ENCODE measurements at regions not wholly inside any gene's neighbourhood (a gene's known extent, or its start where the extent isn't known, plus 50 kb on each side); places are given as distances from the start of the nearest gene placed in this dataset.

- no peaks in the 10 kb centered on the region for H3K27me3 ChIP-seq (ENCODE audit: control insufficient read depth in 3 of 3, insufficient read depth in 3 of 3, low read length in 2 of 3)
- 88 to 89% methylated on average over 2 of the region's 2 CpGs for WGBS, 2 donors
- TF ChIP-seq CTCF (IDR thresholded peaks at IDR 0.05; ENCODE audit: control extremely low read depth, extremely low read depth): no peak
- no peaks in the 10 kb centered on the region for H3K4me1 ChIP-seq (ENCODE audit: control insufficient read depth in 5 of 5, insufficient read depth in 5 of 5, low read length in 5 of 5)
- H3K4me3 ChIP-seq: no peak overlapping the region
- H3K27ac ChIP-seq (ENCODE audit: low read depth in 1 of 2, low read length in 1 of 2): no peak overlapping the region
- no peak overlapping the region for H3K9ac ChIP-seq (ENCODE audit: insufficient read depth in 1 of 2, low read length in 2 of 2)
- no peak for DNase-seq
- no peak for ATAC-seq (ENCODE audit: insufficient read depth, low FRiP score)
- H3K9me3 ChIP-seq (ENCODE audit: control insufficient read depth in 4 of 4, insufficient read depth in 3 of 4, low read length in 3 of 4): no peaks in the 10 kb centered on the region
- H3K36me3 ChIP-seq (ENCODE audit: control insufficient read depth in 4 of 4, insufficient read depth in 4 of 4, low read length in 4 of 4): no peaks in the 10 kb centered on the region
These were observed 367.8 kb upstream of the ANO5 start for GRCh38 chr11:21825127-21825526.

GRCh38 chr11:21838427-21838826 is 354.5 kb upstream of the ANO5 start:
- WGBS, 2 donors: 69 to 76% methylated on average over 3 of the region's 3 CpGs
- Histone ChIP-seq H3K4me1 (ENCODE audit: control insufficient read depth in 5 of 5, insufficient read depth in 5 of 5, low read length in 5 of 5) (no peaks in the 10 kb centered on the region), H3K27me3 (ENCODE audit: control insufficient read depth in 3 of 3, insufficient read depth in 3 of 3, low read length in 2 of 3) (no peaks in the 10 kb centered on the region), H3K9ac (ENCODE audit: insufficient read depth in 1 of 2, low read length in 2 of 2) (no peak overlapping the region), H3K4me3 (no peak overlapping the region), H3K36me3 (ENCODE audit: control insufficient read depth in 4 of 4, insufficient read depth in 4 of 4, low read length in 4 of 4) (no peaks in the 10 kb centered on the region), H3K27ac (ENCODE audit: low read depth in 1 of 2, low read length in 1 of 2) (no peak overlapping the region), H3K9me3 (ENCODE audit: control insufficient read depth in 4 of 4, insufficient read depth in 3 of 4, low read length in 3 of 4) (no peaks in the 10 kb centered on the region)
- DNase-seq (no peak), ATAC-seq (ENCODE audit: insufficient read depth, low FRiP score) (no peak)
- no peak for TF ChIP-seq CTCF (IDR thresholded peaks at IDR 0.05; ENCODE audit: control extremely low read depth, extremely low read depth)

GRCh38 chr11:21839796-21840195 is 353.1 kb upstream of the ANO5 start:
- H3K9me3 ChIP-seq (ENCODE audit: control insufficient read depth in 4 of 4, insufficient read depth in 3 of 4, low read length in 3 of 4): no peaks in the 10 kb centered on the region
- WGBS, 2 donors: 55 to 87% methylated on average over 2 of the region's 2 CpGs

More at GRCh38 chr11:21839796-21840195, 353.1 kb upstream of the ANO5 start:
- Histone ChIP-seq H3K4me3 (no peak overlapping the region), H3K27ac (ENCODE audit: low read depth in 1 of 2, low read length in 1 of 2) (no peak overlapping the region), H3K36me3 (ENCODE audit: control insufficient read depth in 4 of 4, insufficient read depth in 4 of 4, low read length in 4 of 4) (no peaks in the 10 kb centered on the region), H3K9ac (ENCODE audit: insufficient read depth in 1 of 2, low read length in 2 of 2) (no peak overlapping the region), H3K27me3 (ENCODE audit: control insufficient read depth in 3 of 3, insufficient read depth in 3 of 3, low read length in 2 of 3) (no peaks in the 10 kb centered on the region), H3K4me1 (ENCODE audit: control insufficient read depth in 5 of 5, insufficient read depth in 5 of 5, low read length in 5 of 5) (no peaks in the 10 kb centered on the region)
- ATAC-seq (ENCODE audit: insufficient read depth, low FRiP score) (no peak), DNase-seq (no peak)
- TF ChIP-seq CTCF (IDR thresholded peaks at IDR 0.05; ENCODE audit: control extremely low read depth, extremely low read depth): no peak
